SK-N-SH (cell line): ENCODE measurements at regions not wholly inside any gene's neighbourhood (a gene's known extent, or its start where the extent isn't known, plus 50 kb on each side); places are given as distances from the start of the nearest gene placed in this dataset.

Experiments used
- CTCF ChIA-PET: fragments of 300-600, 350-600 bp; formaldehyde crosslinking; extraction: SDS; loops from one replicate; lab custom pipeline; 2021; lab: Yijun Ruan, JAX
- POLR2A ChIA-PET: fragments of 350-600 bp; sonication (Branson Sonifier 250); formaldehyde crosslinking; extraction: SDS; loops from one replicate; lab custom pipeline; 2020; ENCODE audit warnings: antibody characterized with exemption, inconsistent platforms; lab: Yijun Ruan, JAX
- DNase-seq: peaks from one replicate; pipeline ENCODE4 v3.0.0; 2012
- H2AFZ ChIP-seq: fragments of 200-600 bp; sonication (generic); 2 replicates; pipeline ENCODE4 v1.8.1; 2016; ENCODE audit warnings: antibody characterized with exemption, mild to moderate bottlenecking, low read depth
- H3F3A ChIP-seq: fragments of 200-600 bp; sonication (generic); replicated peaks from 2 replicates; pipeline ENCODE3; 2016; ENCODE audit warnings: antibody characterized with exemption, mild to moderate bottlenecking; ENCODE audit not compliant: insufficient read depth
- H3K27ac ChIP-seq, 2 experiments: fragments of 200-500 bp in 1 of 2; fragments of 200-600 bp in 1 of 2; sonication (Bioruptor generic) in 1 of 2; sonication (generic), shearing (Covaris generic) in 1 of 2; 2 replicates each; pipeline versions ENCODE4 v1.5.1 to v1.6.1; 2014 to 2016; ENCODE audit warnings: low read depth in 2 of 2, inconsistent platforms in 1 of 2, low read length in 1 of 2, mild to moderate bottlenecking in 1 of 2, mixed read lengths in 1 of 2
- H3K27me3 ChIP-seq: fragments of 200-600 bp; sonication (generic), shearing (Covaris generic); 2 replicates; pipeline ENCODE4 v1.6.1; 2016; ENCODE audit warnings: mixed run types; ENCODE audit not compliant: insufficient read depth
- H3K36me3 ChIP-seq, 2 experiments: fragments of 200-500 bp in 1 of 2; fragments of 200-600 bp in 1 of 2; sonication (Bioruptor generic) in 1 of 2; sonication (generic) in 1 of 2; replicated peaks in 1 of 2; 2 replicates each; pipeline versions ENCODE3 to v1.5.1; 2014 to 2016; ENCODE audit warnings: low read length in 1 of 2, mild to moderate bottlenecking in 1 of 2; ENCODE audit not compliant: insufficient read depth in 2 of 2, control insufficient read depth in 1 of 2
- H3K4me1 ChIP-seq, 2 experiments: fragments of 200-500 bp in 1 of 2; fragments of 200-600 bp in 1 of 2; sonication (Bioruptor generic) in 1 of 2; sonication (generic), shearing (Covaris generic) in 1 of 2; 2 replicates each; pipeline versions ENCODE4 v1.5.1 to v1.6.1; 2014 to 2016; ENCODE audit warnings: low read depth in 1 of 2, low read length in 1 of 2, mixed run types in 1 of 2; ENCODE audit not compliant: insufficient read depth in 2 of 2, control insufficient read depth in 1 of 2
- H3K4me2 ChIP-seq: fragments of 200-600 bp; sonication (generic), shearing (Covaris generic); 2 replicates; pipeline ENCODE4 v1.6.1; 2017; ENCODE audit warnings: mixed run types
- H3K4me3 ChIP-seq, 2 experiments: fragments of 200-500 bp in 1 of 2; fragments of 200-600 bp in 1 of 2; sonication (Bioruptor generic) in 1 of 2; sonication (generic), shearing (Covaris generic) in 1 of 2; 2 replicates each; pipeline versions ENCODE4 v1.5.1 to v1.8.1; 2014 to 2016; ENCODE audit warnings: low read depth in 2 of 2, inconsistent platforms in 1 of 2, low read length in 1 of 2, mild to moderate bottlenecking in 1 of 2, mixed read lengths in 1 of 2, moderate library complexity in 1 of 2
- H3K79me2 ChIP-seq: fragments of 200-600 bp; sonication (generic); 2 replicates; pipeline ENCODE4 v1.8.1; 2017; ENCODE audit warnings: mild to moderate bottlenecking; ENCODE audit not compliant: insufficient read depth
- H3K9ac ChIP-seq: fragments of 200-600 bp; sonication (generic); 2 replicates; pipeline ENCODE4 v1.6.1; 2017; ENCODE audit warnings: mixed run types
- H3K9me2 ChIP-seq: fragments of 200-600 bp; sonication (generic); 2 replicates; pipeline ENCODE4 v1.6.1; 2017; ENCODE audit warnings: mixed run types
- H3K9me3 ChIP-seq: fragments of 200-600 bp; sonication (generic); 2 replicates; pipeline ENCODE4 v1.6.1; 2017; ENCODE audit warnings: mixed run types, mild to moderate bottlenecking, moderate library complexity
- H4K20me1 ChIP-seq: fragments of 200-600 bp; sonication (generic); 2 replicates; pipeline ENCODE4 v1.6.1; 2017; ENCODE audit warnings: mild to moderate bottlenecking, mixed run types; ENCODE audit not compliant: insufficient read depth
- EP300 ChIP-seq, 2 experiments: IDR thresholded peaks; 2 replicates each; pipeline versions ENCODE4 v1.4.0 to v1.6.1; 2012; ENCODE audit warnings: borderline replicate concordance in 1 of 2, low read depth in 1 of 2, low read length in 1 of 2
- GABPA ChIP-seq: IDR thresholded peaks from 2 replicates; pipeline ENCODE4 v1.4.0; 2012; ENCODE audit warnings: low read depth, mild to moderate bottlenecking
- JUND ChIP-seq: IDR thresholded peaks from 2 replicates; pipeline ENCODE4 v1.4.0; 2012
- RFX5 ChIP-seq: IDR thresholded peaks from 2 replicates; pipeline ENCODE4 v1.6.1; 2012; ENCODE audit warnings: mild to moderate bottlenecking, improper control_type of control experiment, low read length
- SIN3A ChIP-seq: IDR thresholded peaks from 2 replicates; pipeline ENCODE4 v1.6.1; 2012; ENCODE audit warnings: low read depth, mild to moderate bottlenecking, low read length, moderate library complexity, borderline replicate concordance
- WGBS: methylation state at CpG from one replicate; pipeline ENCODE4 v1.1.6; 2017; ENCODE audit warnings: low lambda C conversion rate; 5-methylcytosine and 5-hydroxymethylcytosine counted together
- TF ChIP-seq, protein P1 (sequence below): fragments of 150-350 bp; IDR thresholded peaks from 2 replicates; pipeline ENCODE4 v1.6.1; 2016; ENCODE audit warnings: mild to moderate bottlenecking, low read depth, low read length
- TF ChIP-seq, protein P2 (sequence below): fragments of 150-350 bp; IDR thresholded peaks from 2 replicates; pipeline ENCODE4 v1.6.1; 2017; ENCODE audit warnings: antibody characterized with exemption, low read length, low read depth, borderline replicate concordance
- TF ChIP-seq, protein P3 (sequence below): IDR thresholded peaks from 2 replicates; pipeline ENCODE4 v1.4.0; 2012; ENCODE audit warnings: low read depth, borderline replicate concordance
- TF ChIP-seq, protein P4 (sequence below): IDR thresholded peaks from 2 replicates; pipeline ENCODE4 v1.4.0; 2012; ENCODE audit warnings: low read depth
- TF ChIP-seq, protein P5 (sequence below): IDR thresholded peaks from 2 replicates; pipeline ENCODE4 v1.6.1; 2012; ENCODE audit warnings: mild to moderate bottlenecking, low read depth, low read length, moderate library complexity

DNA sequence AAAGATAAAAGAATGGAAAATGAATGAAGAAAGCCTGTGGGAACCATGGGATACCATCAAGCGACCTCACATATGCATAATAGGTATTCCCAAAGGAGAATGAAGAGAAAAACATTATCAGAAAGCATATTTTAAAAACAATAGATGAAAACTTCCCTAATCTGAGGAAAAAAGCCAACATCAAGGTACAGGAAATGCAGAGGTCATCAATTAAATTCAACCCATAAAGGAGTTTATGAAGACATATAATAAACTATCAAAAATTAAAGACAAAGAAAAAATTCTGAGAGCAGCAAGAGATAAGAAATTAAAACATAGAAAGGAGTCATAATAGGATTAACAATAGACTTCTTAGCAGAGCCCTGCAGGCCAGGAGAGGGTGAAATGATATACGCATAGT is 397.5 kb downstream of the GPM6A start (continued):
- TF ChIP-seq, protein P1, sequence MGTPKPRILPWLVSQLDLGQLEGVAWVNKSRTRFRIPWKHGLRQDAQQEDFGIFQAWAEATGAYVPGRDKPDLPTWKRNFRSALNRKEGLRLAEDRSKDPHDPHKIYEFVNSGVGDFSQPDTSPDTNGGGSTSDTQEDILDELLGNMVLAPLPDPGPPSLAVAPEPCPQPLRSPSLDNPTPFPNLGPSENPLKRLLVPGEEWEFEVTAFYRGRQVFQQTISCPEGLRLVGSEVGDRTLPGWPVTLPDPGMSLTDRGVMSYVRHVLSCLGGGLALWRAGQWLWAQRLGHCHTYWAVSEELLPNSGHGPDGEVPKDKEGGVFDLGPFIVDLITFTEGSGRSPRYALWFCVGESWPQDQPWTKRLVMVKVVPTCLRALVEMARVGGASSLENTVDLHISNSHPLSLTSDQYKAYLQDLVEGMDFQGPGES, result no peak
- TF ChIP-seq, protein P2, sequence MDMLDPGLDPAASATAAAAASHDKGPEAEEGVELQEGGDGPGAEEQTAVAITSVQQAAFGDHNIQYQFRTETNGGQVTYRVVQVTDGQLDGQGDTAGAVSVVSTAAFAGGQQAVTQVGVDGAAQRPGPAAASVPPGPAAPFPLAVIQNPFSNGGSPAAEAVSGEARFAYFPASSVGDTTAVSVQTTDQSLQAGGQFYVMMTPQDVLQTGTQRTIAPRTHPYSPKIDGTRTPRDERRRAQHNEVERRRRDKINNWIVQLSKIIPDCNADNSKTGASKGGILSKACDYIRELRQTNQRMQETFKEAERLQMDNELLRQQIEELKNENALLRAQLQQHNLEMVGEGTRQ, result no peak
- TF ChIP-seq, protein P3, sequence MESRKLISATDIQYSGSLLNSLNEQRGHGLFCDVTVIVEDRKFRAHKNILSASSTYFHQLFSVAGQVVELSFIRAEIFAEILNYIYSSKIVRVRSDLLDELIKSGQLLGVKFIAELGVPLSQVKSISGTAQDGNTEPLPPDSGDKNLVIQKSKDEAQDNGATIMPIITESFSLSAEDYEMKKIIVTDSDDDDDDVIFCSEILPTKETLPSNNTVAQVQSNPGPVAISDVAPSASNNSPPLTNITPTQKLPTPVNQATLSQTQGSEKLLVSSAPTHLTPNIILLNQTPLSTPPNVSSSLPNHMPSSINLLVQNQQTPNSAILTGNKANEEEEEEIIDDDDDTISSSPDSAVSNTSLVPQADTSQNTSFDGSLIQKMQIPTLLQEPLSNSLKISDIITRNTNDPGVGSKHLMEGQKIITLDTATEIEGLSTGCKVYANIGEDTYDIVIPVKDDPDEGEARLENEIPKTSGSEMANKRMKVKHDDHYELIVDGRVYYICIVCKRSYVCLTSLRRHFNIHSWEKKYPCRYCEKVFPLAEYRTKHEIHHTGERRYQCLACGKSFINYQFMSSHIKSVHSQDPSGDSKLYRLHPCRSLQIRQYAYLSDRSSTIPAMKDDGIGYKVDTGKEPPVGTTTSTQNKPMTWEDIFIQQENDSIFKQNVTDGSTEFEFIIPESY, result no peak

DNA sequence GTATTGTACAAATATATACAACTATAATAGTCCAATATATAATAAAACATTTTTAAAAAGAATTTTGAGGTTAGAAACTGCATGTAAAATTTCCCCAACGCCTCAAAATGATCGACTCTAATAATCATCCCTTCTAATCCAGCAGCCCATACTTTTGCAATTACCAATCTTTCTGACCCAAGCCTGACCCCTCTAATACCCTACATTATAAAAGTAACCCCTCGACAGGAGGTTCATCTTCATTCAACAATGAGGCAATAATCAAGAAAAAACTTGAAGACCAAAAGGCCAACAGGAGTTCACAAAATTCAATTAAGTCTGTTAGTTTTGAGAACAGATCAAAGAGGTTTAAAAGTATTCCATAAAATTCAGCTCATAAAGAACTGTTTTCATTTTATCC is 393.5 kb downstream of the GPM6A start:
- WGBS, result 38% methylated on average over 3 of the region's 3 CpGs
- no peaks in the 10 kb centered on the region for H4K20me1 ChIP-seq
- peaks cover 23% of the 10 kb centered on the region for H3F3A ChIP-seq
- H2AFZ ChIP-seq, result peak overlapping the region; percentile 12; the same call in 1 of the 2 replicates
- no peak overlapping the region for H3K4me3 ChIP-seq
- no peaks in the 10 kb centered on the region for H3K27me3 ChIP-seq
- no peak for TF ChIP-seq EP300 (IDR thresholded peaks at IDR 0.05; ENCODE audit: borderline replicate concordance in 1 of 2, low read depth in 1 of 2, low read length in 1 of 2)
- no peak for TF ChIP-seq GABPA
- TF ChIP-seq, protein P2, result no peak
- TF ChIP-seq JUND, result no peak
- TF ChIP-seq, protein P3, result no peak
- no peak for TF ChIP-seq RFX5
- TF ChIP-seq, protein P4, sequence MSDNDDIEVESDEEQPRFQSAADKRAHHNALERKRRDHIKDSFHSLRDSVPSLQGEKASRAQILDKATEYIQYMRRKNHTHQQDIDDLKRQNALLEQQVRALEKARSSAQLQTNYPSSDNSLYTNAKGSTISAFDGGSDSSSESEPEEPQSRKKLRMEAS, result no peak
- TF ChIP-seq, protein P5, sequence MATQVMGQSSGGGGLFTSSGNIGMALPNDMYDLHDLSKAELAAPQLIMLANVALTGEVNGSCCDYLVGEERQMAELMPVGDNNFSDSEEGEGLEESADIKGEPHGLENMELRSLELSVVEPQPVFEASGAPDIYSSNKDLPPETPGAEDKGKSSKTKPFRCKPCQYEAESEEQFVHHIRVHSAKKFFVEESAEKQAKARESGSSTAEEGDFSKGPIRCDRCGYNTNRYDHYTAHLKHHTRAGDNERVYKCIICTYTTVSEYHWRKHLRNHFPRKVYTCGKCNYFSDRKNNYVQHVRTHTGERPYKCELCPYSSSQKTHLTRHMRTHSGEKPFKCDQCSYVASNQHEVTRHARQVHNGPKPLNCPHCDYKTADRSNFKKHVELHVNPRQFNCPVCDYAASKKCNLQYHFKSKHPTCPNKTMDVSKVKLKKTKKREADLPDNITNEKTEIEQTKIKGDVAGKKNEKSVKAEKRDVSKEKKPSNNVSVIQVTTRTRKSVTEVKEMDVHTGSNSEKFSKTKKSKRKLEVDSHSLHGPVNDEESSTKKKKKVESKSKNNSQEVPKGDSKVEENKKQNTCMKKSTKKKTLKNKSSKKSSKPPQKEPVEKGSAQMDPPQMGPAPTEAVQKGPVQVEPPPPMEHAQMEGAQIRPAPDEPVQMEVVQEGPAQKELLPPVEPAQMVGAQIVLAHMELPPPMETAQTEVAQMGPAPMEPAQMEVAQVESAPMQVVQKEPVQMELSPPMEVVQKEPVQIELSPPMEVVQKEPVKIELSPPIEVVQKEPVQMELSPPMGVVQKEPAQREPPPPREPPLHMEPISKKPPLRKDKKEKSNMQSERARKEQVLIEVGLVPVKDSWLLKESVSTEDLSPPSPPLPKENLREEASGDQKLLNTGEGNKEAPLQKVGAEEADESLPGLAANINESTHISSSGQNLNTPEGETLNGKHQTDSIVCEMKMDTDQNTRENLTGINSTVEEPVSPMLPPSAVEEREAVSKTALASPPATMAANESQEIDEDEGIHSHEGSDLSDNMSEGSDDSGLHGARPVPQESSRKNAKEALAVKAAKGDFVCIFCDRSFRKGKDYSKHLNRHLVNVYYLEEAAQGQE, result no peak
- TF ChIP-seq SIN3A, result no peak
- H3K27ac ChIP-seq, result peak overlapping the region in 1 of 2 experiments; percentile 96; a peak in 2 of 4 replicates
- H3K9me3 ChIP-seq, result peaks cover 12% of the 10 kb centered on the region
- CTCF ChIA-PET, result no interaction called here
- POLR2A ChIA-PET, result no interaction called here
- peaks cover 0 to 18% of the 10 kb centered on the region in 2 experiments; a peak in 2 of 4 replicates for H3K4me1 ChIP-seq
- H3K4me2 ChIP-seq, result no peak overlapping the region
- H3K36me3 ChIP-seq, result no peaks in the 10 kb centered on the region
- no peaks in the 10 kb centered on the region for H3K9me2 ChIP-seq
- DNase-seq, result no peak
- H3K9ac ChIP-seq, result peak overlapping the region; percentile 60
- H3K79me2 ChIP-seq, result no peaks in the 10 kb centered on the region
